Activated naive CD4-positive, alpha-beta T cell (primary cell): ENCODE measurements at regions not wholly inside any gene's neighbourhood (a gene's known extent, or its start where the extent isn't known, plus 50 kb on each side); places are given as distances from the start of the nearest gene placed in this dataset.

Experiments
- DNase-seq, 4 experiments: peaks; one replicate each; lab custom pipeline; 2025; lab: John Stamatoyannopoulos, UW

GRCh38 chr14:104439625-104440024 lies 139.9 kb upstream of the C14orf180 start:
- DNase-seq: no peak

GRCh38 chr14:104440297-104440956 lies 139.1 kb upstream of the C14orf180 start:
- no peak for DNase-seq

DNA sequence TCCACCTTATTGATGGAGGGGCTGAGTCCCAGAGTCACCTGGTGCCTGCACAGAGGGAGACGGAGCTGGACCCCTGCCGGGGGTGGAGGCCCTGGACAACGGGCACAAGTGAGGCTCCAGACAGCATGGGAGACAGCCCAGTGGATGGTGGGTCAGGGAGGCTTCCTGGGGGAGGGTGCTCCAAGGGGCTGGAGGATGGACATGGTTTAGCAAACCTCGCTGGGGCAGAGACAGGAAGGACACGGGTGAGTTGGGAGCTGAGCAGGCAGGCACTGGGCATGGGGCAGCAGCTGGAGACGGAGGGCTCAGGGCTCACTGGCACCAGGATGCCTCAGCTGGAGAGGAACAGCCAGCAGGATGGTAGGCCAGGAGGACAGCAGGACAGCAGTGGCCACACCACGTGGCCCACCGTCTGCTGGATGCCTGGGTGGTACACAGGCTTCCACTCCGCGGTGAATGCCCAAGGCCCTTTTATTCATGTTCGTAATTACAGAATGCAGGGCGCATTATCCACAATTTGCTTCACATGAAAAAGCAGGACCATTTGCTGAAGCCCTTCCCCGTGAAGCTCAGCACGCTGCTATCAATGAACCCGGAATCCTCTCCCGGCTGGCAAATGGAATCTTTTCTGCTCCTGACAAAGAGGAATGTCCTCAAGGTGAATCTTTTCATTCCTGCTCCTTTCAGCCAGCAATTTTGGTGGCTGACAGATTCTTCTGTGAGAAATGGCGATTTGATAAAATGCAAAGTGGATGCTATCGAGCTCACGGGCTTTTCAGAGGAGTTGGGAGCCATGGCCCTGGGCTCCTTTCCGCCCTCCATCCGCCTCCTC lies 138.1 kb upstream of the C14orf180 start:
- no peak for DNase-seq

DNA sequence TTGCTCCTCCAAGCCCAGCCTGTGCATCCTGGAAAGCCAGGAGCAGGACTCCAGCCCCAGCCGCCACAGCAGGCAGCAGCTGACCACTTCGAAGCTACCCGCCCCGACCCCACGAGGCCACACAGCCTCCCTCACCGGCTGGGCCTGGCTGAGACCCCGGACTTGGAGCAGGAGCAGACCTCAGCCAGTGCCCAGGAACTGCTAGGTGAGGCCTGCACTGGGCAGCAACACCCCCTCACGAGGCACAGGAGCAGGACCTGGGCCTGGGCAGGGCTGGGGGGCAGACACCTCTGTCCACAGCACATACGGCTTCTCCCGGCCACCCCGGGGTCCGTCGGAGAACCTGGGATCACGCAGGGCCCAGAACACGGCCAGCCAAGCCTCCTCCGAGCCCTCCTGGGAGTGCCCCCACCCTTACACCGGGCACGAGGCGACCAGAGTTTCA lies 137.4 kb upstream of the C14orf180 start:
- DNase-seq: no peak

- no peak for DNase-seq
These were observed 136.8 kb upstream of the C14orf180 start for GRCh38 chr14:104442631-104443390.

- no peak for DNase-seq
These were observed 136.0 kb upstream of the C14orf180 start for GRCh38 chr14:104443391-104444158.

DNA sequence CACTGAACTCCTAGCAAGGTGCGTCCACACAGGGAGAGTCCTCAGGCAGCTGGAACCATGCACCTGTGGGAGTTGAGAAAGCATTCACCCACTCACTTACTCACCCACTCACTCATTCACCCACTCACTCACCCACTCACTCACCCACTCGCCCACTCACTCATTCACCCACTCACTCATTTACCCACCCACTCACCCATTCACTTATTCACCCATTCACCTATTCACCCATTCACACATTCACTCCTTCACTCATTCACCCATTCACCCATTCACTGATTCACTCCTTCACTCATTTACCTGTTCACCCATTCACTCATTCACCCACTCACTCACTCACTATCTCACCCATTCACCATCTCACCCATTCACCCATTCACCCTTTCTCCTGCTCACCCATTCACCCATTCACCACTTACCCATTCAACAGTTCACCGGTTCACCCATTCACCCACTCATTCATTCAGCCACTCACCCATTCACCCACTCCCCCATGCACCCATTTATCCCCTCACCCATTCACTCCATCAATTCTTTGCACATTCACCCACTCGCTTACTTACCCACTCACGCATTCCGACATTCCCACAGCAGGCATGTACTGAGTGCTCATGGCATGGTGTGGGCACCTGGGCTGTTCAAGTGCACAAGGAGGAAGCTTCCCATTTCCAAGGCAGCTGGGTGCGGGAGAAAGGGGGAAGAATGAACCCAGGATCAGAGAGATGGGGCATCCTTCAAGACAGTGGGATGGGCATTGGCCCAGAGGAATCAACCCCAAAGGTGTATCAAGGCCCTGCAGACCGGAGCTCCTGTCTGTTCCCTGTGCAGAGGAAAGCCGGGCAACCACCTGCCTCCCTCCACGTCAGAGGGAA lies 135.2 kb upstream of the C14orf180 start:
- no peak for DNase-seq

DNA sequence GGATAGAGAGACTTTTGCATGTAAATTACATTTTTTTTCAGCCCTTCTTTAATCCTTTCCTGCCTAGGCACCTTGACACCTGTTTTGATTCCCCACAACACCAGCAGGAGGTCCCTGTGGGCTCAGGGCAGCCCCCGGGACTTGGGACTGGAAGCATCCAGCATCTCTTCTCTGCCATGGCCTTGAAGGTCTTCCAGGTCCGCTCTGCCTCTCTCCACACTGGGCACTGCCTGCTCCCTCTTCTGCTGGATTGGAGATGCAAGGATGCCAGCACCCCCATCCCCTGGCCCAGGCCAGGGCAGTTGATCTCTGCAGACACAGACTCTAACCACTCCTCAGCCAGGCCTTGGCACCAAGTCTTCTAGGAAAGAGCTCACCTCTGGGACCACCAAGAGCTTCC lies 134.5 kb upstream of the C14orf180 start:
- no peak for DNase-seq

- no peak for DNase-seq
These were observed 133.7 kb upstream of the C14orf180 start for GRCh38 chr14:104445832-104446381.

DNA sequence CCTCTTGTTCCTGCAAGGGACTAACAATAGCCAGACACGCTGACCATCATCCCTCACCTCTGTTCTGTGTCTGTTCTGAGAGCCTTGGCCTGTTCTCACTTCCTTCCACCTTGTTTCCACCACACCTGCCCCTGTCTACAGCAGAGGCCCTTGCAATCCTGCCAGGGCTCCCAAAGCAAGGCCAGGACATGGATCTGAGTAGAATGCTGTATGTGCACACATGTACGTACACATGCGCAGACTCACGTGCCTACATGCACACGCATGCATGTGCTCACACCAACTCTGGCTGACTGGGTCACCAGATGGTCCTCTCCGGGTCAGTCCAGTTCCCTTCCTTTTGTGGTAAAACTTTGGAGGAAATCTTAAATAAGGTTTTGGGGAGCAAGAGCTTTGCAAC lies 133.0 kb upstream of the C14orf180 start:
- DNase-seq: no peak

- DNase-seq: no peak
These were observed 131.8 kb upstream of the C14orf180 start for GRCh38 chr14:104447750-104448149.

DNA sequence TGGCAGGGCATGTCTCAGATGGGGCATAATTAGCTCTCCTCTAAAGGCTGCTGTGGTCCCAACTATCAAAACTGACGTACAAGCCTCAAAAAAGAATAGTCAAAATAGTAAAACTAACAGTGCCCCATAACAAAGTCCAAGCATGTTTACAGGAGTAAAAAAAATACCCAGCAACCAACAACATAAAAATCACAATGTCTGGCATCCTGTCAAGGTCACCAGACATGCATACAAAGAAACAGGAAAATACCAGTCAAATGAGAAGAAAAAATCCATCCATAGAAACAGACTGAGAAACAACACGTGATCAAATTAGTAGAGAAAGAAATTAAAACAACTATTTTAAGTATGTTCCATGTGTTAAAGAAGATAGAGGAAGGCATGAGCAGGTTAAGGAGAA lies 131.2 kb upstream of the C14orf180 start:
- DNase-seq: no peak

- no peak for DNase-seq
These were observed 130.8 kb upstream of the C14orf180 start for GRCh38 chr14:104448721-104449120.

DNA sequence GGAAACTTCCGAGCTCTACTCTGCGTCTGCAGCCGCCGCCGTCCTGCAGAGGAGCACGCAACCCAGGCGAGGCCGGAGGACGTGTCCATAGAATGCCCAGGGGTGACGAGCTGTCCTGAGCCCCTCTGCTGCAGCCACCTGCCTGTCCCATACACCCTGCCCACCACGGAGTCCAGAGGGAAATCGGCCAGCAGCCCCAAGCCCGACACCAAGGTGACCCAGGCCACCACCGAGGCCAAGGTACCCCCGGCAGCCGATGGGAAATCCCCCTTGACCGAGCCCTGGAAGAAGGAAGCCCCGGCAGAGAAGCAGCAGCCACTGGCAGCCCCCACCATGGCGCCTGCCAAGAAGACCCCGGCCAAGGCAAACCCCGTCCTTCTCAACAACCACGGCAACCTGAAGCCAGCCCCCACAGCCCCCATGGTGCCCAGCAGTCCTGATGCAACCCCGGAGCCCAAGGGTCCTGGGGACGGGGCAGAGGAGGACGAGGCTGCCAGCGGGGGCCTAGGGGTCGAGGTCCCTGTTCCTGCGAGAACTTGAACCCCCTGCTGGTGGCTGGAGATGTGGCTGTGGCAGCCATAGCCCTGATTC lies 128.7 kb upstream of the C14orf180 start:
- DNase-seq: no peak

GRCh38 chr14:104451474-104451873 lies 128.1 kb upstream of the C14orf180 start:
- no peak for DNase-seq

DNA sequence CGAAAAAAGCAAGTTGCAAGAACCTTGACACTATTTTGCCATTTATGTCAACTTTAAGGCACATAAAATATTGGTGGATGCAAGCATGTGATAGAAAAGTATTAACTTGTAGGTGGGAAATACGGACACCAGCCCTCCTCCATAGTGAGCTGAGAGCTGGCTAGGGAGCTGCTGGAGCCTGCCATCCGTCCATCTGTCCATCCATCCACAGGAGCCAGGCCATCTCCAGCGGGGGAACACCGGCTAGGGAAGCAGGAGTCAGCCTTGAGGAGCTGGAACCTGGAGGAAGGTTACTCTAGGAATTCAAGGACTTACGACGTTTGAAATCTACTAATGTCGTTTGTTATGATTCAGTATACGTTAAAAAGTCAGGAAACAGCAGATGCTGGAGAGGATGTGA lies 120.7 kb upstream of the C14orf180 start:
- DNase-seq: no peak

DNA sequence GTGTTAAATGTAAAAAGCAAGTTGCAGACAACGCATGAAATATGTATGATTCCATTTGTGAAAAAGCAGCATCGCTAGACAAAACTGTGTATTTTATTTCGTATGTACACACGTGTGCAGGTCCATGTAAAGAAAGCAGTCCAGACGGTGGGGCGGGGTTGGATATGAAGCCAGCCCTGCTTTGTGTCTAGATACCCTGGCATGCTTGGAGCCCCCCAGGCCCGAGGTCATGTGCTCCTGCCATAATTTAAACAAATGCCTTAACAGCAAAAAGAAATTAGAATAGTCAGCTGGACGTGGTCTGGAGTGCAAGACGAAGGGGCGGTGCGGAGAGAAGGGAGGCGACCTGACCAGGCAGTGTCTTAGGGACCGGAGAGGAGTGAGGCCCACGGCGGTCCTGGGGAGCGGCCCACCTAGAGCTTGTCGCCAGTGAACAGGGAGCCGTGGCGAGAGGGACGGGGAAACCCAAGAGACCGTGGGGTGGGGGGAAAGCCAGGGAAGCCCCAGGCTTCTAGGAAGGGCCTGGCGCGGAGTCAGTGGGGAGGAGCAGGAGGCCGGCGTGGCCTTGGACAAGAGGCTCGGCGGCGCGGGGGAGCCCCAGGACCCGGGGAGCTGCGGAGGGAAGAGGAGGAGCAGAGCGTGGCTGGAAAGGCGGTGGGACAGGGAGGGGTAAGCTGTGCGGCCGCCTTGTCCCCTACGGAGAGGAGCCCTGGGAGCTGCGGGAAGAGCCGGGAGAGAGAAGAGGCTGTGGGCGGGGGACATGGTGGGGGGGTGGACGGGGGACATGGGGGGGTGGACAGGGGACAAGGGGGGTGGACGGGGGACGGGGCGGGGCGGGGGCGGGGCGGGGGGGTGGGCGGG lies 118.5 kb upstream of the C14orf180 start:
- no peak for DNase-seq

DNA sequence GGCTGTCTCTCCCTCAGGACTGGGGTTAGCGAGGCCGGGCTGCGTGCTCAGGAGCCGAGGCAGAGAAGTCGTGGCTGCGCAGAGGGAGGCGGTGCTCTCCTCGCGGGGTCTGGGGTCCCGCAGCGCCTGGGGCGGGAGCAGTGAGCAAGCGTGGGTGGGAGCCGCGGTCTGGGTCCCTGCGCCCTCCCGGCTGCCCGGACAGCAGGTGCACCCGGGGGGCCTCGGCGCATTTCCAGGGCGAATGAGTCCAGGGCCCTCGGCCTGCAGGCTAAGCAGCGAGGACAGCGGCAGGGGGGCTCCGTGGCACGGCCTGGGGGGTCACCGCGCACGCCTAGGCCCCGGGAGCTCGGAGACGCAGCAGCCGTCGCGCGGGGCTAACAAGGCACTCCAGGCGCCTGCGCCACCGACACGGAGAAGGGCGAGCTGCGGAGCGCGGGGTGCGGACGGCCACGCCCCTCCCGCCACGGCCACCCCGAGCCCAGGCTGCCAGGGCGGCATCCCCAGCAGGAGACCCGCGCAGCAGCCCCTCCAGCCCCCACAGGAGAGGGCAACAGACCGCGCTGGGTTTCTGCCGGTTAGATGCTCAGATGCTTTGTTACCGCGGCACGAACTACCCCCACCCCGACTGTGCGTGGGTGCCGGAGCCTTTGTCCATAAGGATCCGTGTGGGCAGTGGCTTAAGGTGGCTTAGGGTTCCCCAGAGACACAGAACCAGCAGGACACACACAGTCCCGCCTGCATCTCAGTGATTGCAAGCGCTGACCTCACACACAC lies 117.7 kb upstream of the C14orf180 start:
- DNase-seq: no peak
